CD8-positive, alpha-beta memory T cell (primary cell): ENCODE measurements at regions not wholly inside any gene's neighbourhood (a gene's known extent, or its start where the extent isn't known, plus 50 kb on each side); places are given as distances from the start of the nearest gene placed in this dataset.

Source experiments
- CTCF ChIA-PET: fragments of 350-600 bp; sonication (Branson Sonifier 250); formaldehyde crosslinking; loops from one replicate; lab custom pipeline; 2021; ENCODE audit warnings: antibody characterized with exemption; lab: Charles Lee
- POLR2A ChIA-PET: fragments of 350-600 bp; sonication (Branson Sonifier 250); formaldehyde crosslinking; loops from one replicate; lab custom pipeline; 2021; ENCODE audit warnings: antibody characterized with exemption; lab: Charles Lee
- DNase-seq, 5 donors: peaks; one replicate each; pipeline versions ENCODE4 v3.0.0 to v3.0.0-alpha.2; 2020 to 2022; ENCODE audit warnings: mixed read lengths in 1 of 5
- H3K27ac ChIP-seq: one replicate; pipeline ENCODE4 v1.7.0; 2013; ENCODE audit warnings: low read depth, mild to moderate bottlenecking, low read length, moderate library complexity
- H3K27me3 ChIP-seq: 2 replicates; pipeline ENCODE4 v1.7.0; 2013; ENCODE audit warnings: low read length, mild to moderate bottlenecking; ENCODE audit not compliant: insufficient read depth, poor library complexity, severe bottlenecking
- H3K36me3 ChIP-seq: 2 replicates; pipeline ENCODE4 v1.7.0; 2013; ENCODE audit warnings: mild to moderate bottlenecking, low read length, moderate library complexity; ENCODE audit not compliant: insufficient read depth
- H3K4me1 ChIP-seq: 2 replicates; pipeline ENCODE4 v1.7.0; 2013; ENCODE audit warnings: mild to moderate bottlenecking, low read length, moderate library complexity; ENCODE audit not compliant: insufficient read depth
- H3K4me3 ChIP-seq: 2 replicates; pipeline ENCODE4 v1.7.0; 2013; ENCODE audit warnings: mild to moderate bottlenecking, low read length
- H3K9me3 ChIP-seq: 2 replicates; pipeline ENCODE4 v1.7.0; 2013; ENCODE audit warnings: mild to moderate bottlenecking, low read length
- H3K27ac Mint-ChIP-seq, 8 donors: one replicate each; pipeline ENCODE4 v1.8.0; 2020 to 2021; ENCODE audit warnings: mixed read lengths in 8 of 8, mild to moderate bottlenecking in 6 of 8, inconsistent platforms in 3 of 8, moderate library complexity in 3 of 8
- H3K27me3 Mint-ChIP-seq, 2 donors: one replicate each; pipeline ENCODE4 v1.8.0; 2020 to 2021; ENCODE audit warnings: mixed read lengths in 2 of 2, mild to moderate bottlenecking in 1 of 2, moderate library complexity in 1 of 2
- H3K36me3 Mint-ChIP-seq, 3 donors: one replicate each; pipeline ENCODE4 v1.8.0; 2020 to 2021; ENCODE audit warnings: mixed read lengths in 3 of 3, inconsistent platforms in 1 of 3, mild to moderate bottlenecking in 1 of 3
- H3K4me1 Mint-ChIP-seq, 3 donors: one replicate each; pipeline ENCODE4 v1.8.0; 2020 to 2021; ENCODE audit warnings: mixed read lengths in 3 of 3, inconsistent platforms in 1 of 3, mild to moderate bottlenecking in 1 of 3
- H3K4me3 Mint-ChIP-seq, 7 donors: one replicate each; pipeline ENCODE4 v1.8.0; 2020 to 2021; ENCODE audit warnings: mixed read lengths in 7 of 7, mild to moderate bottlenecking in 6 of 7, moderate library complexity in 4 of 7, inconsistent platforms in 2 of 7
- H3K9me3 Mint-ChIP-seq, 5 donors: one replicate each; pipeline ENCODE4 v1.8.0; 2020 to 2022; ENCODE audit warnings: mixed read lengths in 5 of 5, mild to moderate bottlenecking in 3 of 5, moderate library complexity in 2 of 5, inconsistent platforms in 1 of 5

DNA sequence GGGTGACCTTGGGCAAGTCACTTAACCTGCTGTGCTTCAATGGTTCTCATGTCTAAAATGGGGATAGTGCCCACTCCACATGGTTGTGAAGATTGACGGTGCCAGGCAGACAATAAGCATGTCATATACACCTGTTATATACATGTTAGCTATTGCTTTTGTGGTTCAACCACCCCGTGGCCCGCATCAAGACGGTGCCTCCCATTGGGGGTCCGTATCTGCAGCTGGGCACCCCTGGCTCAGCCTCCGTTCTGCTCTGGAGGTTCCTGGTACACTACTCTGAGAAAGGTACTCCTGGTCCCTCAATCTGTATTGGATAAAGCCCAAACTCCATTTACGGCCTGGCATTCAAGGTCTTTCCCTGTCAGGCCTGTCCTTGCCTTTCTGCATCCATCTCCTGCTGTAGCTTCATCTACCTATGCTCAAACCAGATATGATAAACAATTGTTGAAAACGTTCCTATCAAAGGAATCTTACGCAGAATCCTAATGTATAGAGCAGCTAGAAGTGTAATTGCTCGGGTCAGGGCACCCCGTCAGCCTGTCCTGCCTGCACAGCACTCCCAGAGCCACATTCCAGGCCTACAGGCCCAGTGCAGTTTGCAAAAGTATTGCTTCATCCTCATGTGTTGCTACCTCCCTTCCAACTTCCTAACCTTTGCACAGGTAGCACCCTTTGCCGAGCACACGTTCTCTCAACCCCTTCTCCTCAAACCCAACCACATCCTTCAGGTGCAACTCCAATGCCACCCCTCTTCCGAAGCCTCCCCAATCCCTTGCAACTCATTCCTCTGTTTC, 194.9 kb downstream of the BCR start:
- ChIA-PET POLR2A (no interaction called here), CTCF (no interaction called here)
- no peaks in the 10 kb centered on the region for H3K36me3 ChIP-seq
- no peaks in the 10 kb centered on the region for H3K9me3 ChIP-seq
- H3K36me3 Mint-ChIP-seq, result no peaks in the 10 kb centered on the region
- no peak for DNase-seq
- H3K4me1 ChIP-seq, result no peaks in the 10 kb centered on the region
- no peaks in the 10 kb centered on the region for H3K4me1 Mint-ChIP-seq
- no peaks in the 10 kb centered on the region for H3K27me3 ChIP-seq
- no peaks in the 10 kb centered on the region for H3K9me3 Mint-ChIP-seq
- no peak overlapping the region for H3K4me3 ChIP-seq
- no peak overlapping the region for H3K27ac ChIP-seq
- peaks cover under 1 to 26% of the 10 kb centered on the region in 2 donors for H3K27me3 Mint-ChIP-seq
- no peak overlapping the region for H3K4me3 Mint-ChIP-seq
- peak overlapping the region in 1 of 8 donors; percentile 0 for H3K27ac Mint-ChIP-seq

DNA sequence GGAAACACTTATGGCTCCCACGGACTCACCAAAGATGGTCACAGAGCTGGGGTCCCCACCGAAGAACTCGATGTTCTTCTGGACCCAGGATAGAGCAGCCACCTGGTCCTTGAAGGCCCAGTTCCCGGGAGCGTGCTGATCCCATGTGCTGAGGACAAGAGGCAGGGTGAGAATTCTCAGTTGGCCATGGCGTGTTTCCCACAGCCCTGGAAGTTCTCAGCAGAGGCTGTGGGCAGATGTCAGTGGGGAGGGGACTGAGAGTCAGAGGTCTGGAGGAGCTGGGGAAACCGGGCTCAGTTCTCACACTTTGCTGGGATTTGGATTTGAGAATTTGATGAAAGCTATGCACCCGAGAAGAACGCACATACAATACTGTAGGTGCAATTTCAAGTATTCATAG, 193.3 kb downstream of the BCR start:
- Histone ChIP-seq H3K4me3 (no peak overlapping the region), H3K27me3 (no peaks in the 10 kb centered on the region), H3K9me3 (no peaks in the 10 kb centered on the region), H3K36me3 (no peaks in the 10 kb centered on the region), H3K27ac (no peak overlapping the region), H3K4me1 (no peaks in the 10 kb centered on the region)
- CTCF ChIA-PET, result no interaction called here
- Mint-ChIP-seq H3K27ac (no peak overlapping the region), H3K4me3 (no peak overlapping the region), H3K4me1 (no peaks in the 10 kb centered on the region), H3K27me3 (peaks cover 8 to 36% of the 10 kb centered on the region in 2 donors), H3K9me3 (no peaks in the 10 kb centered on the region), H3K36me3 (no peaks in the 10 kb centered on the region)
- POLR2A ChIA-PET, result no interaction called here
- DNase-seq, result no peak

DNA sequence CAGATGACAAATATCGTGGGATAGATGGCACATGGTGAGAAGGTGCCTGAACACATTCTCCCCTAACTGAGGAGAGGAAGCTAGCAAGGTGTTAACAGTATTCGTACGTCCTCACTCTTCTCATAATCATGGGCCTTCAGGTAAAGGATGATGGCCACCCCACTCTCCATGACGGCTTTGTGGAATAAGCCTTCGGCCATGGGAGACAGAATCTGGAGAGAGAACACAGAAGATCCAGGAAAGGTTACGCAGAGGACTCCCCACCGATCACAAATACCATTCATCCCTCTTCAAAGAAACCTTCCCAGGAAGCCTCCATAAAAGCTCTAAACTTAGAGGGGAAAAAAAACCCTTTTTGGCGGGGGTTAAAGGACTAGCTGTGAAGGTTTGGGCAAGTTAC, 189.9 kb downstream of the BCR start:
- Mint-ChIP-seq H3K4me1 (no peaks in the 10 kb centered on the region), H3K27ac (no peak overlapping the region), H3K4me3 (no peak overlapping the region), H3K27me3 (peaks cover 8 to 50% of the 10 kb centered on the region in 2 donors), H3K36me3 (no peaks in the 10 kb centered on the region), H3K9me3 (no peaks in the 10 kb centered on the region)
- no peak for DNase-seq
- Histone ChIP-seq H3K27ac (no peak overlapping the region), H3K4me3 (no peak overlapping the region), H3K9me3 (no peaks in the 10 kb centered on the region), H3K36me3 (no peaks in the 10 kb centered on the region), H3K27me3 (no peaks in the 10 kb centered on the region), H3K4me1 (no peaks in the 10 kb centered on the region)
- ChIA-PET POLR2A (no interaction called here), CTCF (no interaction called here)

DNA sequence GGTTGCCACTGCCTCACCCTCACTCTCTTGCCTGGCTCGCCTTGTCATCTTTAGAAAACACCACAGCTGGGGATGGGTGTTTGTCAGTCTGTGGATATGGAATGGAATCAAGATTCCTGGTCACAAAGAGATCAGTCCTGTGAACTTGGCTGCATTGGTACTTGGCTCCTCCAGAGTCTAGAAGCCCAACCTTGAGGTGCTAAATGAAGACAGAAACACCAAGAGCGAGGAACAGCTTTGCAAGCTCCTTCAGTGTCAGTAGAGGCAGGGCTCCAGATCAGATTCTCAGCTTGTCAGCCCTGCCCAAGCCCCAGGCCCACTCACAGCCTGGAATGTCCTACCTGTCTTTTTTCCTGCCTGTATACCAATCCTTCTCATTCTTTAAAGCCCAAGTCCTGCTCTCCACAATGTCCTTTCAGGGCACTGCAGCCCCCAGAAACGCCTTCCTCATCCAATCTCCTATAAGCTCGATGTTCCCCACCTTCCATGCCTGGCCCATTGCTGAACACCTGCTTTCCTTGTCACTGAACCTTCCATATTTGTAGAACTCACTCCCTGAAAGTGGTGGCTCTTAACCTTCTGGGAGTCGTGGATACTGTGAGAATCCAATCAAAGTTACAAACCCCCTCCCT, 188.9 kb downstream of the BCR start:
- Histone ChIP-seq H3K27ac (no peak overlapping the region), H3K27me3 (no peaks in the 10 kb centered on the region), H3K9me3 (no peaks in the 10 kb centered on the region), H3K36me3 (no peaks in the 10 kb centered on the region), H3K4me3 (no peak overlapping the region), H3K4me1 (no peaks in the 10 kb centered on the region)
- Mint-ChIP-seq H3K4me1 (no peaks in the 10 kb centered on the region), H3K9me3 (no peaks in the 10 kb centered on the region), H3K4me3 (no peak overlapping the region), H3K36me3 (no peaks in the 10 kb centered on the region), H3K27me3 (peaks cover 8 to 44% of the 10 kb centered on the region in 2 donors), H3K27ac (no peak overlapping the region)
- ChIA-PET POLR2A (no interaction called here), CTCF (no interaction called here)
- no peak for DNase-seq
